GM23338 (cell line): ENCODE measurements at regions not wholly inside any gene's neighbourhood (a gene's known extent, or its start where the extent isn't known, plus 50 kb on each side); places are given as distances from the start of the nearest gene placed in this dataset.

Experiments
- ATAC-seq: fragments of 200-7000 bp; cut with Tn5 transposase; 3 replicates; pipeline ENCODE4 v1.9.1; 2020
- DNase-seq: peaks from one replicate; pipeline ENCODE4 v3.0.0-alpha.2; 2015; ENCODE audit warnings: low spot score
- H2AFZ ChIP-seq: fragments of 200-600 bp; sonication (generic); 2 replicates; pipeline ENCODE4 v1.8.0; 2016; ENCODE audit warnings: antibody characterized with exemption, mild to moderate bottlenecking, moderate library complexity
- H3F3A ChIP-seq: fragments of 200-600 bp; sonication (generic); replicated peaks from 2 replicates; pipeline ENCODE4 v1.8.0; 2017; ENCODE audit warnings: antibody characterized with exemption, mixed run types, low read depth
- H3K27ac ChIP-seq: fragments of 200-600 bp; sonication (generic); 2 replicates; pipeline ENCODE4 v1.6.1; 2016; ENCODE audit warnings: low read depth
- H3K27me3 ChIP-seq: fragments of 200-600 bp; sonication (generic); 2 replicates; pipeline ENCODE4 v1.8.0; 2016; ENCODE audit warnings: mild to moderate bottlenecking, mixed run types, moderate library complexity; ENCODE audit not compliant: insufficient read depth
- H3K36me3 ChIP-seq: fragments of 200-600 bp; sonication (generic); 2 replicates; pipeline ENCODE4 v1.8.0; 2016; ENCODE audit warnings: mild to moderate bottlenecking; ENCODE audit not compliant: insufficient read depth
- H3K4me1 ChIP-seq: fragments of 200-600 bp; sonication (generic); 2 replicates; pipeline ENCODE4 v1.8.0; 2016; ENCODE audit warnings: mild to moderate bottlenecking, moderate library complexity; ENCODE audit not compliant: insufficient read depth
- H3K4me2 ChIP-seq: fragments of 200-600 bp; sonication (generic); 2 replicates; pipeline ENCODE4 v1.7.1; 2017; ENCODE audit warnings: mixed run types
- H3K4me3 ChIP-seq: fragments of 200-600 bp; sonication (generic); 2 replicates; pipeline ENCODE4 v1.6.1; 2016; ENCODE audit warnings: mixed run types
- H3K79me2 ChIP-seq: fragments of 200-600 bp; sonication (generic); replicated peaks from 2 replicates; pipeline ENCODE4 v1.8.0; 2017; ENCODE audit warnings: mild to moderate bottlenecking; ENCODE audit not compliant: insufficient read depth
- H3K9me2 ChIP-seq: fragments of 200-600 bp; sonication (generic); 2 replicates; pipeline ENCODE4 v1.8.0; 2017; ENCODE audit not compliant: insufficient read depth
- H4K20me1 ChIP-seq: fragments of 200-600 bp; sonication (generic); replicated peaks from 2 replicates; pipeline ENCODE4 v1.8.0; 2017; ENCODE audit warnings: mild to moderate bottlenecking; ENCODE audit not compliant: insufficient read depth
- H3K27ac Mint-ChIP-seq: 2 replicates; pipeline ENCODE4 v1.8.0; 2020; ENCODE audit warnings: inconsistent platforms, mild to moderate bottlenecking, moderate library complexity, mixed read lengths
- H3K27me3 Mint-ChIP-seq: 3 replicates; pipeline ENCODE4 v1.8.0; 2022; ENCODE audit warnings: low read depth, mild to moderate bottlenecking, moderate library complexity, mixed read lengths, inconsistent platforms; ENCODE audit not compliant: insufficient read depth, poor library complexity
- H3K36me3 Mint-ChIP-seq: 3 replicates; pipeline ENCODE4 v1.8.0; 2021; ENCODE audit warnings: low read depth, mild to moderate bottlenecking, inconsistent platforms, moderate library complexity, mixed read lengths
- H3K4me1 Mint-ChIP-seq: 3 replicates; pipeline ENCODE4 v1.8.0; 2020; ENCODE audit warnings: mild to moderate bottlenecking, inconsistent platforms, mixed read lengths
- H3K4me3 Mint-ChIP-seq: 3 replicates; pipeline ENCODE4 v1.8.0; 2021; ENCODE audit warnings: moderate library complexity, mild to moderate bottlenecking, inconsistent platforms, mixed read lengths
- H3K9me3 Mint-ChIP-seq: 3 replicates; pipeline ENCODE4 v1.8.0; 2020; ENCODE audit warnings: moderate library complexity, mild to moderate bottlenecking, inconsistent platforms, mixed read lengths
- CREB1 ChIP-seq: fragments of 250-450 bp; sonication (Bioruptor Pico); IDR thresholded peaks from 2 replicates; pipeline ENCODE4 v1.5.0; 2020; ENCODE audit warnings: low read depth, mild to moderate bottlenecking, moderate library complexity
- EZH2 ChIP-seq: fragments of 200-600 bp; sonication (generic); IDR thresholded peaks from one replicate; pipeline ENCODE4 v1.8.0; 2017; ENCODE audit warnings: antibody characterized with exemption, mild to moderate bottlenecking, low read depth; ENCODE audit not compliant: unreplicated experiment
- EZH2phosphoT487 ChIP-seq: fragments of 200-600 bp; sonication (generic); IDR thresholded peaks from one replicate; pipeline ENCODE4 v1.8.1; 2018; ENCODE audit warnings: antibody characterized with exemption; ENCODE audit not compliant: unreplicated experiment
- JUNB ChIP-seq: IDR thresholded peaks from one replicate; pipeline ENCODE4 v1.6.1; 2016; ENCODE audit warnings: antibody characterized with exemption; ENCODE audit not compliant: unreplicated experiment
- NANOG ChIP-seq: IDR thresholded peaks from 2 replicates; pipeline ENCODE4 v1.6.1; 2016; ENCODE audit warnings: antibody characterized with exemption, borderline replicate concordance
- POLR2AphosphoS5 ChIP-seq: IDR thresholded peaks from 2 replicates; pipeline ENCODE4 v1.6.1; 2016; ENCODE audit warnings: antibody characterized with exemption, low read depth
- ZNF114 ChIP-seq: fragments of 250-450 bp; sonication (Bioruptor Pico); IDR thresholded peaks from 2 replicates; pipeline ENCODE4 v1.5.0; 2020; ENCODE audit warnings: mild to moderate bottlenecking, moderate library complexity
- ZNF331 ChIP-seq: fragments of 250-450 bp; sonication (Bioruptor Pico); IDR thresholded peaks from 2 replicates; pipeline ENCODE4 v1.5.0; 2020; ENCODE audit warnings: low read depth, mild to moderate bottlenecking, moderate library complexity
- TF ChIP-seq, protein P1 (sequence below): IDR thresholded peaks from one replicate; pipeline ENCODE4 v1.6.1; 2018; ENCODE audit warnings: antibody characterized with exemption; ENCODE audit not compliant: unreplicated experiment
- TF ChIP-seq, protein P2 (sequence below): IDR thresholded peaks from 2 replicates; pipeline ENCODE4 v1.6.1; 2016; ENCODE audit warnings: antibody characterized with exemption
- TF ChIP-seq, protein P3 (sequence below): fragments of 250-450 bp; sonication (Bioruptor Pico); IDR thresholded peaks from 2 replicates; pipeline ENCODE4 v1.5.0; 2020; ENCODE audit warnings: mild to moderate bottlenecking, moderate library complexity
- TF ChIP-seq, protein P4 (sequence below), 2 experiments: fragments of 200-600 bp in 1 of 2; sonication (generic) in 1 of 2; conservative IDR thresholded peaks; 2 replicates each; pipeline versions ENCODE4 v1.5.1 to v1.6.1; 2016 to 2017; ENCODE audit warnings: antibody characterized with exemption in 2 of 2, low read depth in 2 of 2, mild to moderate bottlenecking in 2 of 2, moderate library complexity in 1 of 2

DNA sequence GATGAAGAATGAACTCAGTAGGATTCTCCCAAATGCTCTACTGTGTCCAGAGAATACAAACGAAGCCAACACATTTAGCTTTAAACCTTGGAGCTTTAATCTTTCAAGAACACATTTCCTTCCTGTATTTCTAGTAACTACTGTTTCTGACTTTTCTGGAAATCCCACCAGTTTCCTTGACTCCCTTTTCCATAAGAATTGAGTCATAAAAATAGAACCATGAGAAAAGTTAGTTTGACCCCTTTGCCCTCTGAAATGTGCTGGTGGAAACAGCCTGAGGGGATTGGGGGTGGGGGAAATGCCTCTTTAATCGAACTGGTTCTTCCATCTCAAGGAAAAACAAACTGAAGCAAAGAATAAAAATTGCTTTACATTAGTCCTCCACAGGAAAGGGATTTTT lies 123.9 kb downstream of the TMEM17 start:
- Histone ChIP-seq H2AFZ (no peak overlapping the region), H3K4me3 (no peak overlapping the region), H3K27ac (no peak overlapping the region), H3F3A (no peaks in the 10 kb centered on the region), H3K9me2 (peaks cover 7% of the 10 kb centered on the region; the same call in 1 of the 2 replicates), H3K4me1 (peaks cover 25% of the 10 kb centered on the region), H3K4me2 (peak overlapping the region; percentile 42), H3K36me3 (peaks cover 10% of the 10 kb centered on the region; the same call in 1 of the 2 replicates), H3K79me2 (no peaks in the 10 kb centered on the region), H4K20me1 (no peaks in the 10 kb centered on the region), H3K27me3 (no peaks in the 10 kb centered on the region)
- peaks cover 5% of the 10 kb centered on the region for H3K27me3 Mint-ChIP-seq
- DNase-seq (no peak), ATAC-seq (no peak)
- H3K27ac Mint-ChIP-seq, result no peak overlapping the region
- H3K9me3 Mint-ChIP-seq, result peaks cover 19% of the 10 kb centered on the region
- peaks cover 12% of the 10 kb centered on the region; the same call in 1 of the 3 replicates for H3K36me3 Mint-ChIP-seq
- H3K4me1 Mint-ChIP-seq, result peaks cover 16% of the 10 kb centered on the region
- TF ChIP-seq NANOG (no peak), ZNF114 (CRISPR knock-in tag) (no peak), CREB1 (CRISPR knock-in tag) (no peak), JUNB (no peak), ZNF331 (CRISPR knock-in tag) (no peak), EZH2phosphoT487 (no peak), EZH2 (no peak), POLR2AphosphoS5 (no peak)
- TF ChIP-seq, protein P1, sequence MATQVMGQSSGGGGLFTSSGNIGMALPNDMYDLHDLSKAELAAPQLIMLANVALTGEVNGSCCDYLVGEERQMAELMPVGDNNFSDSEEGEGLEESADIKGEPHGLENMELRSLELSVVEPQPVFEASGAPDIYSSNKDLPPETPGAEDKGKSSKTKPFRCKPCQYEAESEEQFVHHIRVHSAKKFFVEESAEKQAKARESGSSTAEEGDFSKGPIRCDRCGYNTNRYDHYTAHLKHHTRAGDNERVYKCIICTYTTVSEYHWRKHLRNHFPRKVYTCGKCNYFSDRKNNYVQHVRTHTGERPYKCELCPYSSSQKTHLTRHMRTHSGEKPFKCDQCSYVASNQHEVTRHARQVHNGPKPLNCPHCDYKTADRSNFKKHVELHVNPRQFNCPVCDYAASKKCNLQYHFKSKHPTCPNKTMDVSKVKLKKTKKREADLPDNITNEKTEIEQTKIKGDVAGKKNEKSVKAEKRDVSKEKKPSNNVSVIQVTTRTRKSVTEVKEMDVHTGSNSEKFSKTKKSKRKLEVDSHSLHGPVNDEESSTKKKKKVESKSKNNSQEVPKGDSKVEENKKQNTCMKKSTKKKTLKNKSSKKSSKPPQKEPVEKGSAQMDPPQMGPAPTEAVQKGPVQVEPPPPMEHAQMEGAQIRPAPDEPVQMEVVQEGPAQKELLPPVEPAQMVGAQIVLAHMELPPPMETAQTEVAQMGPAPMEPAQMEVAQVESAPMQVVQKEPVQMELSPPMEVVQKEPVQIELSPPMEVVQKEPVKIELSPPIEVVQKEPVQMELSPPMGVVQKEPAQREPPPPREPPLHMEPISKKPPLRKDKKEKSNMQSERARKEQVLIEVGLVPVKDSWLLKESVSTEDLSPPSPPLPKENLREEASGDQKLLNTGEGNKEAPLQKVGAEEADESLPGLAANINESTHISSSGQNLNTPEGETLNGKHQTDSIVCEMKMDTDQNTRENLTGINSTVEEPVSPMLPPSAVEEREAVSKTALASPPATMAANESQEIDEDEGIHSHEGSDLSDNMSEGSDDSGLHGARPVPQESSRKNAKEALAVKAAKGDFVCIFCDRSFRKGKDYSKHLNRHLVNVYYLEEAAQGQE, result no peak
- TF ChIP-seq, protein P2, sequence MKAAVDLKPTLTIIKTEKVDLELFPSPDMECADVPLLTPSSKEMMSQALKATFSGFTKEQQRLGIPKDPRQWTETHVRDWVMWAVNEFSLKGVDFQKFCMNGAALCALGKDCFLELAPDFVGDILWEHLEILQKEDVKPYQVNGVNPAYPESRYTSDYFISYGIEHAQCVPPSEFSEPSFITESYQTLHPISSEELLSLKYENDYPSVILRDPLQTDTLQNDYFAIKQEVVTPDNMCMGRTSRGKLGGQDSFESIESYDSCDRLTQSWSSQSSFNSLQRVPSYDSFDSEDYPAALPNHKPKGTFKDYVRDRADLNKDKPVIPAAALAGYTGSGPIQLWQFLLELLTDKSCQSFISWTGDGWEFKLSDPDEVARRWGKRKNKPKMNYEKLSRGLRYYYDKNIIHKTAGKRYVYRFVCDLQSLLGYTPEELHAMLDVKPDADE, result no peak
- TF ChIP-seq, protein P3, sequence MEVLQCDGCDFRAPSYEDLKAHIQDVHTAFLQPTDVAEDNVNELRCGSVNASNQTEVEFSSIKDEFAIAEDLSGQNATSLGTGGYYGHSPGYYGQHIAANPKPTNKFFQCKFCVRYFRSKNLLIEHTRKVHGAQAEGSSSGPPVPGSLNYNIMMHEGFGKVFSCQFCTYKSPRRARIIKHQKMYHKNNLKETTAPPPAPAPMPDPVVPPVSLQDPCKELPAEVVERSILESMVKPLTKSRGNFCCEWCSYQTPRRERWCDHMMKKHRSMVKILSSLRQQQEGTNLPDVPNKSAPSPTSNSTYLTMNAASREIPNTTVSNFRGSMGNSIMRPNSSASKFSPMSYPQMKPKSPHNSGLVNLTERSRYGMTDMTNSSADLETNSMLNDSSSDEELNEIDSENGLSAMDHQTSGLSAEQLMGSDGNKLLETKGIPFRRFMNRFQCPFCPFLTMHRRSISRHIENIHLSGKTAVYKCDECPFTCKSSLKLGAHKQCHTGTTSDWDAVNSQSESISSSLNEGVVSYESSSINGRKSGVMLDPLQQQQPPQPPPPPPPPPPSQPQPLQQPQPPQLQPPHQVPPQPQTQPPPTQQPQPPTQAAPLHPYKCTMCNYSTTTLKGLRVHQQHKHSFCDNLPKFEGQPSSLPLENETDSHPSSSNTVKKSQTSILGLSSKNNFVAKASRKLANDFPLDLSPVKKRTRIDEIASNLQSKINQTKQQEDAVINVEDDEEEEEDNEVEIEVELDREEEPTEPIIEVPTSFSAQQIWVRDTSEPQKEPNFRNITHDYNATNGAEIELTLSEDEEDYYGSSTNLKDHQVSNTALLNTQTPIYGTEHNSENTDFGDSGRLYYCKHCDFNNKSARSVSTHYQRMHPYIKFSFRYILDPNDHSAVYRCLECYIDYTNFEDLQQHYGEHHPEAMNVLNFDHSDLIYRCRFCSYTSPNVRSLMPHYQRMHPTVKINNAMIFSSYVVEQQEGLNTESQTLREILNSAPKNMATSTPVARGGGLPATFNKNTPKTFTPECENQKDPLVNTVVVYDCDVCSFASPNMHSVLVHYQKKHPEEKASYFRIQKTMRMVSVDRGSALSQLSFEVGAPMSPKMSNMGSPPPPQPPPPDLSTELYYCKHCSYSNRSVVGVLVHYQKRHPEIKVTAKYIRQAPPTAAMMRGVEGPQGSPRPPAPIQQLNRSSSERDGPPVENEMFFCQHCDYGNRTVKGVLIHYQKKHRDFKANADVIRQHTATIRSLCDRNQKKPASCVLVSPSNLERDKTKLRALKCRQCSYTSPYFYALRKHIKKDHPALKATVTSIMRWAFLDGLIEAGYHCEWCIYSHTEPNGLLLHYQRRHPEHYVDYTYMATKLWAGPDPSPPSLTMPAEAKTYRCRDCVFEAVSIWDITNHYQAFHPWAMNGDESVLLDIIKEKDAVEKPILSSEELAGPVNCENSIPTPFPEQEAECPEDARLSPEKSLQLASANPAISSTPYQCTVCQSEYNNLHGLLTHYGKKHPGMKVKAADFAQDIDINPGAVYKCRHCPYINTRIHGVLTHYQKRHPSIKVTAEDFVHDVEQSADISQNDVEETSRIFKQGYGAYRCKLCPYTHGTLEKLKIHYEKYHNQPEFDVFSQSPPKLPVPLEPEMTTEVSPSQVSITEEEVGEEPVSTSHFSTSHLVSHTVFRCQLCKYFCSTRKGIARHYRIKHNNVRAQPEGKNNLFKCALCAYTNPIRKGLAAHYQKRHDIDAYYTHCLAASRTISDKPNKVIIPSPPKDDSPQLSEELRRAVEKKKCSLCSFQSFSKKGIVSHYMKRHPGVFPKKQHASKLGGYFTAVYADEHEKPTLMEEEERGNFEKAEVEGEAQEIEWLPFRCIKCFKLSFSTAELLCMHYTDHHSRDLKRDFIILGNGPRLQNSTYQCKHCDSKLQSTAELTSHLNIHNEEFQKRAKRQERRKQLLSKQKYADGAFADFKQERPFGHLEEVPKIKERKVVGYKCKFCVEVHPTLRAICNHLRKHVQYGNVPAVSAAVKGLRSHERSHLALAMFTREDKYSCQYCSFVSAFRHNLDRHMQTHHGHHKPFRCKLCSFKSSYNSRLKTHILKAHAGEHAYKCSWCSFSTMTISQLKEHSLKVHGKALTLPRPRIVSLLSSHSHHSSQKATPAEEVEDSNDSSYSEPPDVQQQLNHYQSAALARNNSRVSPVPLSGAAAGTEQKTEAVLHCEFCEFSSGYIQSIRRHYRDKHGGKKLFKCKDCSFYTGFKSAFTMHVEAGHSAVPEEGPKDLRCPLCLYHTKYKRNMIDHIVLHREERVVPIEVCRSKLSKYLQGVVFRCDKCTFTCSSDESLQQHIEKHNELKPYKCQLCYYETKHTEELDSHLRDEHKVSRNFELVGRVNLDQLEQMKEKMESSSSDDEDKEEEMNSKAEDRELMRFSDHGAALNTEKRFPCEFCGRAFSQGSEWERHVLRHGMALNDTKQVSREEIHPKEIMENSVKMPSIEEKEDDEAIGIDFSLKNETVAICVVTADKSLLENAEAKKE (CRISPR knock-in tag), result no peak
- TF ChIP-seq, protein P4, sequence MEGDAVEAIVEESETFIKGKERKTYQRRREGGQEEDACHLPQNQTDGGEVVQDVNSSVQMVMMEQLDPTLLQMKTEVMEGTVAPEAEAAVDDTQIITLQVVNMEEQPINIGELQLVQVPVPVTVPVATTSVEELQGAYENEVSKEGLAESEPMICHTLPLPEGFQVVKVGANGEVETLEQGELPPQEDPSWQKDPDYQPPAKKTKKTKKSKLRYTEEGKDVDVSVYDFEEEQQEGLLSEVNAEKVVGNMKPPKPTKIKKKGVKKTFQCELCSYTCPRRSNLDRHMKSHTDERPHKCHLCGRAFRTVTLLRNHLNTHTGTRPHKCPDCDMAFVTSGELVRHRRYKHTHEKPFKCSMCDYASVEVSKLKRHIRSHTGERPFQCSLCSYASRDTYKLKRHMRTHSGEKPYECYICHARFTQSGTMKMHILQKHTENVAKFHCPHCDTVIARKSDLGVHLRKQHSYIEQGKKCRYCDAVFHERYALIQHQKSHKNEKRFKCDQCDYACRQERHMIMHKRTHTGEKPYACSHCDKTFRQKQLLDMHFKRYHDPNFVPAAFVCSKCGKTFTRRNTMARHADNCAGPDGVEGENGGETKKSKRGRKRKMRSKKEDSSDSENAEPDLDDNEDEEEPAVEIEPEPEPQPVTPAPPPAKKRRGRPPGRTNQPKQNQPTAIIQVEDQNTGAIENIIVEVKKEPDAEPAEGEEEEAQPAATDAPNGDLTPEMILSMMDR (conservative IDR thresholded peaks at IDR 0.05; ENCODE audit: low read depth in 2 of 2), result no peak
- no peak overlapping the region for H3K4me3 Mint-ChIP-seq
